HG03354 (cell line): ENCODE measurements at regions not wholly inside any gene's neighbourhood (a gene's known extent, or its start where the extent isn't known, plus 50 kb on each side); places are given as distances from the start of the nearest gene placed in this dataset.
"Not testable (repeated sequence)": the region's sequence is repeated elsewhere in the genome, so short reads cannot be mapped to it uniquely, and the experiment has no call there.

Source experiments
- ATAC-seq: cut with Tn5 transposase; IDR thresholded peaks from one replicate; pipeline ENCODE4 v1.9.1; 2021; ENCODE audit warnings: mild to moderate bottlenecking; ENCODE audit not compliant: unreplicated experiment, poor library complexity, severe bottlenecking

DNA sequence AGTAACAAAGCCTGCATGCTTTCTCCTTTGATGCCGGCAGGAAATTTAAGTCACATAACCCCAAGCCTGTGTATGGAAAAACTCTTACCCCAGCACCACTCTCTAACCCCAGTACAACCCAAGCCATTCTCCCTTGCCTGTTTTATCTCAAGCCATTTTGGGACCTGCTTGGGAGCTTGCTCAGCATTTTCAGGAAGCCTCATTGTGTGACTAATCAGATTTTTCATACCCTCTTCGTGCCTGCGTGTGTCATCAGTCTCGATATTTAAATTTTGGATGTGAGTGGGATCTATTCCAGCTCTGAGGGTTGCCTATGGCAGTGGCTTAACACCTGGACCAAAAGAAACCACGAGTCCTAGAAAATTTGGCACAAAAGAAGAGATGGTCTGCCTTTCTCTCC is 426.2 kb downstream of the SQOR start:
- no peak for ATAC-seq

GRCh38 chr15:46077220-46077619 is 442.4 kb downstream of the SQOR start:
- no peak for ATAC-seq

DNA sequence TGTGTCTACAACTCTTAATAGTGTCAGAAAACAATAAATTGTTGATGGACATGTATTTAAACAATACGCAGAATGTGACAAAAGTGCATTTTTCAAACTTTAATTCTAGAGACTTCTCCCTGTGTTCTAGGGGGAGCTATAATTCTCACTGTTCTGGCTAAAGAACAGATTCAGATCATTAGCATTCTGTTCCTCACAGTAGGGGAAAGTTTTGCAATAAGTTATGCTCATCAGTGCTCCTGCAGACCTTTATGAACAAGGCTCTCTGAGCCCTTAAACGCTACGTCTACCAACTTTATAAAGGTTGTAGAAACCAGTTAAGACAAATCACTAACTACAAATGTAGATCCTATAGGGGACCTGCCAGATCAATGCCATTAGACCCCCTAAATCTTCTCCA is 444.2 kb downstream of the SQOR start:
- ATAC-seq, result no peak

- ATAC-seq, result no peak
Observed at GRCh38 chr15:46080016-46080415, 445.2 kb downstream of the SQOR start.

GRCh38 chr15:46088486-46089445 is 453.9 kb downstream of the SQOR start:
- ATAC-seq, result no peak

DNA sequence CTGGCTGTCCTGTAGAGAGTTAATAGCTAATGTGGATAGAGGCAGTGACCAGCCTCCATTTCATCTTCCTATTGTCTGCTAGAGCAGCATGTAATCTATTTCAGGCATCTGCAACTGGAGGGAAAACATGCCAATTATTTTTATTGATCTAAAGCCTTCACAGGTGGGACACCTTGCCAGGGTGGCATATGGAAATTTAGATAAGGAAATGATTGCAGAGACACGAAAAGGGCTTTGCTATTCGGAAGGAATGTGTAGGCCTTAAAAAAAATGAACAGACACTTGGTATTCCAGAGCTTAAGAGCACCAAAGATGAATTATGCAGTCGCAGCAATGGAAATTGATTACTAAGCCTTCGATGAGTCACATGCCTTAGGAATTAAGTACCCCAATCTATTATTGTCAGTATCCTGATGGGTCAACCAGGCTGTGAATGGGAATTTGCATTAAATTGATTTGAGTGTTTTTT is 454.7 kb downstream of the SQOR start:
- ATAC-seq, result no peak

DNA sequence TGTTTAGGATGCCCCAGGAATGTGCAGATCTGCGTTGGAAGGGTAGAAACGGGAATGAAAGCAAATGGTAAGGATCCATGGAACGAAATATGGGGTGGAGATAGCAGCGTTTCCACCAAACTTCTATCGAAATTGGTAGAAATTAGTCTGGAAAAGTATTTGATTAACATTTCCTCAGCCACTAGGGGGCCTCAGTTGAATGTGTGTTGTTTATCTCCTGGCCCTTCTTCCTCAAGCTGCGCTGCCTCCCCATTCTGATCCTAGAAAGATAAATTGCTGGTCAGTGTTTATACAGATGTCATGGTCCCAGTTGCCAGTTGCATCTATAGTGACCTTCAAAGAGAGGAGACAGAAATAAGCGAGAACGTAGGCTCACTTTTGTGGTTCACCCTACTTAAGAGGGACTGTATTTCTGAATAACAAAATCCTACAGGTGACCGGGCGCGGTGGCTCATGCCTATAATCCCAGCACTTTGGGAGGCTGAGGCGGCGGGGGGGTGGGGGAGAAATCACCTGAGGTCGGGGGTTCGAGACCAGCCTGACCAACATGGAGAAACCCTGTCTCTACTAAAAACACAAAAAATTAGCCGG is 457.1 kb downstream of the SQOR start:
- no peak for ATAC-seq

DNA sequence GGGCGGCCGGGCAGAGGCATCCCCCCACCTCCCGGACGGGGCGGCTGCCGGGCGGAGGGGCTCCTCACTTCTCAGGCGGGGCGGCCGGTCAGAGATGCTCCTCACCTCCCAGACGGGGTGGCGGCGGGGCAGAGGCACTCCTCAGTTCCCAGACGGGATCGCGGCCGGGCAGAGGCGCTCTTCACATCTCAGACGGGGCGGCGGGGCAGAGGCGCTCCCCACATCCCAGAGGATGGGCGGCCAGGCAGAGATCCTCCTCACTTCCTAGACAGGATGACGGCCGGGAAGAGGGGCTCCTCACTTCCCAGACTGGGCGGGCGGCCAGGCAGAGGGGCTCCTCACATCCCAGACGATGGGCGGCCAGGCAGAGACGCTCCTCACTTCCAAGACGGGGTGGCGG is 463.2 kb downstream of the SQOR start:
- not testable (repeated sequence) for ATAC-seq

DNA sequence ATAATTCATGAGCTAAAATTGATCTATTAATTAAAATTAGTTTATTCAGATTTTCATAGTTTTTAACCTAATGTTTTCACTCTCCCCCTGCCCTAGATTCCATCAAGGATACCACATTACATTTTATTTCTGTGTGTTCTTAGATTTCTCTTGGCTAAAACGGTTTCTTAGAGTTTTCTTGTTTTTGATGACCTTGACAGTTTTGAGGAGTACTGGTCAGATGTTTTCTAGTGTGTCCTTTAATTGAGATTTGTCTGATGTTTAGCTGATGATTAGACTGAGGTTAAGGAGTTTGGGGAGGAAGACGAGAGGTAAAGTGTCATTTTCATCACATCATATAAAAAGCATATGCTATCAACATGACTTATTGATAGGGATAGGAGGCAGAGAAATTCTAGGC is 475.9 kb downstream of the SQOR start:
- no peak for ATAC-seq

GRCh38 chr15:46111730-46112129 is 476.9 kb downstream of the SQOR start:
- no peak for ATAC-seq

GRCh38 chr15:46117071-46117470 is 482.2 kb downstream of the SQOR start:
- ATAC-seq, result no peak

DNA sequence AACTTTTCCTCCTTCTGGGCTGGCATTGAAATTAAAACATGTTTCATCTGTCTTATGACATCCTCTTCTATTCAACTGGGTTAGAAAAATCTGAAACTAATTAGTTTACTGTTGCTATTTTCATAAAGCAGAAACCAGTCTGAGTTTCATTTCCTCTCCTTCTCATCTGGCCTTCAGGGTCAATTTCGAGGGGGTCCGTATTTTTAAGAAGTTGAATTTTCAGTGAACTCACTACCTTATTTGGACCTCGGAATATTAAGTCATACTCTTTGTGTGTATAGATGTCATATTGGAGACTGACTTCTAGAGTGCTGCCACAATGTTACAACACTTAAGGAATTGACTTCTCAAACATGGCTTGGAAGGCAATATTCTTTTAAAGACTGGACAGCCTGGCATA is 485.9 kb downstream of the SQOR start:
- no peak for ATAC-seq

DNA sequence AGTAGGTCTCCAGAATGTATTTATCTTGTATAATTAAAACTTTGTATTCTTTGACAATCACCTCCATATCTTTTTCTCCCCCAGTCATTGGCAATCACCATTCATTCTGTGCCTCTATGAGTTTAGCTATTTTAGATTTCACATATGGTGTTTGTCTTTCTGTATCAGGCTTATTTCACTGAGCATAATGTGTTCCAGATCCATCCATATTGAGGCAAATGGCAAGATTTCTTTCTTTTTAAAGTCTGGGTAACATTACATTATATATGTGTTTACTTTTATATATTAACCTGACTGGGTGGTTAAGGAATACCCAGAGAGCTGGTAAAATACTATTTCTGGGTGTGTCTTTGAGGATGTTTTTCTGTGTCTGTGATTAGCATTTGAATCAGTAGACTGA is 486.6 kb downstream of the SQOR start:
- no peak for ATAC-seq

GRCh38 chr15:46126581-46126980 is 491.8 kb downstream of the SQOR start:
- ATAC-seq, result no peak

DNA sequence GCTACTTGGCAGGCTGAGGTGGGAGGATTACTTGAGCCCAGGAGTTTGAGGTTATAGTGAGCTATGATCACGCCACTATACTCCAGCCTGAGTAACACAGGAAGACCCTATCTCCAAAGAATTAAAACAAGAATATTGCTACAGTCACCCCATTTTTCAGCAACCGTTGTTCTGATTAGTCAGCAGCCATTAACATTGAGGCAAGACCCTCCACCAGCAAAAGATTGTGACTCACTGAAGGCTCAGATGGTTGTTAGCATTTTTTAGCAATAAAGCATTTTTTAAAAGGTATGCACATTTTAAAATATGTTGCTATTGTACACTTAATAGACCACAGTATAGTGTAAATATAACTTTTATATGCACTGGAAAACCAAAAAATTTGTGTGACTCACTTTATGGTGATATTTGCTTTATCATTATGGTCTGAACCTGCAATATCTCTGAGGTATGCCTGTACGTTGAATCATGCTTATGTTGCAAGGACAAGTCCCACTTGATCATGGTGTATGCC is 492.6 kb downstream of the SQOR start:
- ATAC-seq, result no peak

DNA sequence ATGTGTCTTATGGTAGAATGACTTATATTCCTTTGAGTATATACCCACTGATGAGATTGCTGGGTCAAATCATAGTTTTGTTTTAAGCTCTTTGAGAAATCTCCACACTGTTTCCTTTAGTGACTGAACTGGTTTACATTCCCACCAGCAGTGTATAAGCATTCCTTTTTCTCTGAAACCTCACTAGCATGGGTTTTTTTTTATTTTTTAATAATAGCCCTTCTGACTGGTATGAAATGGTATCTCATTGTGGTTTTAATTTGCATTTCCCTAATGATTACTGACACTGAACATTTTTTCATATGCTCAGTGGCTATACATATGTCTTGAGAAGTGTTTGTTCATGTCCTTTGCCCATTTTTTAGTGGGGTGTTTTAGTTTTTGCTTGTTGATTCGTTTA is 494.3 kb downstream of the SQOR start:
- no peak for ATAC-seq

DNA sequence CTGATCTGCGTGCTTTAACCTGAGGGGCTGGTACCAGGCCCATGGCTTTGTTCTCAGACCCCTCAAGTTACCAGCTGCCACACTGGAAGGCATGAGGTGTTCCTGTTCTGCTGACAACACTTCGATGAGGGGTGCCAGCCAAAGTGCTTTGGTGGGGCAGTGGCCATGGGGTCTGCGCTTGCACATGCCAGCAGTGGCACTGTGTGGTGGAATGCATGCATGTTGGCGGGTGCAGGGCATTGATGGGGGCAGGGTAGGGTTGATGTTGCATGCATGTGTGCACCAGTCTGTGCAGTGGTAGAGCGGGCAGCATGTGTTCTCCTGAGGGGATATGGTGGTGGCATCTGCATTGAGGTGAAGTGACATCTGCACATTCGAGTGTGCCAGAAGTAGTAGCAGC is 497.0 kb downstream of the SQOR start:
- no peak for ATAC-seq

- ATAC-seq, result no peak
Observed at GRCh38 chr15:46137443-46137842, 502.6 kb downstream of the SQOR start.

DNA sequence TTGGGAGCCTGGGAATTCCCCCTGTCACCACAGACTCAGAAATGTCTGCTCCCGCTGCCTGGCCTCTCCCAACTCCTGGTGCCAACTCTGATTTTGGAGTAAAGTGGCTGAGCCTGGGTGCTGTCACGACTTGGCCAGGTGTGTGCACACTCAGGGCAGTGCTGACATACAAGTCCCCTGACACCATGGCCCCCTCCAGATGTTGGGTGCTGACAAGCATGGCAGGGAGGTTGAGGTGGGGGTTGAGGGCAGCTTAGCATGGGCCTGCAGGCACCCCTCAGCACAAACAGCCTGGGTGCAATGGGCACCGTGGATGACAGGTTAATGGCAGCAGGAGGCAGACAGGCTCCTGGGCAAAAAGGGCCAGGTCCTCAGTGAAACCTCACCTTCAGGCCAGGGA is 511.2 kb downstream of the SQOR start:
- no peak for ATAC-seq

DNA sequence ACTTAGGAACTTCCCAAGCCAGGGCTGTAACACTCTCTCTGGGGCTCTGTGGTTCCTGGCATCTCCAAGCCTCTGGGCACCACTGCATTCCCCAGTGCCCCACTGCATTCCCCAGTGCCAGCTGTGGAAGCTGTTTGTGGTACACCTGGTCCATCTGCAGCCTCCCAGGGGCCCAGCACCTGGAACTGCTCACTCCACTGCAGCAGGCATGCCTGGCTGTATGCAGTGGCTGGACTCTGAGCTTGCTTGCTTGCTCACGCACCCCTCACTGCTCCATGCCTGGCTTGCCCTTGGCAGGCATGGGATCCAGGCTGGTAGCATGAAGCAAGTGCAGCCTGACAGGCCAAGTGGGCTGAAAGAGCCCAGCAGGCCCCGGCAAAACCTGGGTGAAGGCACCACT is 512.1 kb downstream of the SQOR start:
- no peak for ATAC-seq

DNA sequence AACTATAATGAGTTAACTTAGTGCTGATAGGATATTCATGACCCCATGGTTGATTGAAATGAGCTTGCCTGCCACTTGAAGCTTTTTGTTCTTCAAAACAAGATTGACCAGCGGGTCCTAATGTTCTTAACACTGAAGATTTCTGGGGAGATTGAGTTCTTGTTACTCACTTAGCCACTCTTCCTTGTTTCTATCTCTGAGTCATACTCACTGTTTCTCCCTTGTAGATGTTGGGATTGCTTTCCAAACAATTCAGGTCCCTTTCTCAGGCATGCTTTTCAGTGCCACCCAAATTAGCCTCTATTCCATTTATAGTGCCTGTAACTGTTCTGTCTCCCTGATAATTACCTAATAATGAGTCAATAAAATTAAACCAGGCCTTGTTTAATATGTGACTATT is 517.0 kb downstream of the SQOR start:
- no peak for ATAC-seq
